Fibroblast of lung (primary cell): ENCODE measurements at regions not wholly inside any gene's neighbourhood (a gene's known extent, or its start where the extent isn't known, plus 50 kb on each side); places are given as distances from the start of the nearest gene placed in this dataset.

Experiments used
- EZH2 ChIP-seq: IDR thresholded peaks from 2 replicates; pipeline ENCODE4 v1.5.1; 2012; ENCODE audit warnings: low read length, control low read depth, mild to moderate bottlenecking; ENCODE audit errors: missing control alignments
- TF ChIP-seq, protein P1 (sequence below), 2 donors: IDR thresholded peaks in 1 of 2; conservative IDR thresholded peaks in 1 of 2; 1 replicate in 1 of 2; 2 replicates in 1 of 2; pipeline ENCODE4 v1.5.1; 2011 to 2012; ENCODE audit warnings: low read length in 2 of 2, control low read depth in 1 of 2, inconsistent platforms in 1 of 2, low read depth in 1 of 2, mild to moderate bottlenecking in 1 of 2

DNA sequence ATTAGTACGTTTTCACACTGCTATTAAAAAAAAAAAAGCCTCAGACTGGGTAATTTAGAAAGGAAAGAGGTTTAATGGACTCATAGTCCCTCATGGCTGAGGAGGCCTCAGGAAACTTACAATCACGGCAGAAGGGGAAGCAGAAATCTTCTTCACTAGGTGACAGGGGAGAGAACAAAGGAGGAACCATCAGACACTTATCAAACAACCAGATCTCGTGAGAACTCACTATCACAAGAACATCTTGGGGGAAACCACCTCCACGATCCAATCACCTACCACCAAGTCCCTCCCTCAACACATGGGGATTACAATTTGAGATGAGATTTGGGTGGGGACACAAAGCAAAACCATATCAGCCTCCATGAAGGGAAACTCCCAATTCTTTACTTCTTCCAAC lies 85.2 kb upstream of the MAFB start:
- TF ChIP-seq, protein P1, sequence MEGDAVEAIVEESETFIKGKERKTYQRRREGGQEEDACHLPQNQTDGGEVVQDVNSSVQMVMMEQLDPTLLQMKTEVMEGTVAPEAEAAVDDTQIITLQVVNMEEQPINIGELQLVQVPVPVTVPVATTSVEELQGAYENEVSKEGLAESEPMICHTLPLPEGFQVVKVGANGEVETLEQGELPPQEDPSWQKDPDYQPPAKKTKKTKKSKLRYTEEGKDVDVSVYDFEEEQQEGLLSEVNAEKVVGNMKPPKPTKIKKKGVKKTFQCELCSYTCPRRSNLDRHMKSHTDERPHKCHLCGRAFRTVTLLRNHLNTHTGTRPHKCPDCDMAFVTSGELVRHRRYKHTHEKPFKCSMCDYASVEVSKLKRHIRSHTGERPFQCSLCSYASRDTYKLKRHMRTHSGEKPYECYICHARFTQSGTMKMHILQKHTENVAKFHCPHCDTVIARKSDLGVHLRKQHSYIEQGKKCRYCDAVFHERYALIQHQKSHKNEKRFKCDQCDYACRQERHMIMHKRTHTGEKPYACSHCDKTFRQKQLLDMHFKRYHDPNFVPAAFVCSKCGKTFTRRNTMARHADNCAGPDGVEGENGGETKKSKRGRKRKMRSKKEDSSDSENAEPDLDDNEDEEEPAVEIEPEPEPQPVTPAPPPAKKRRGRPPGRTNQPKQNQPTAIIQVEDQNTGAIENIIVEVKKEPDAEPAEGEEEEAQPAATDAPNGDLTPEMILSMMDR (conservative IDR thresholded peaks at IDR 0.05 in 1 of 2, IDR thresholded peaks at IDR 0.05 in 1 of 2; ENCODE audit: low read depth in 1 of 2, low read length in 2 of 2) = no peak
- no peak for TF ChIP-seq EZH2
